ENCODE measurements at regions not wholly inside any gene's neighbourhood (a gene's known extent, or its start where the extent isn't known, plus 50 kb on each side); places are given as distances from the start of the nearest gene placed in this dataset.

DNA sequence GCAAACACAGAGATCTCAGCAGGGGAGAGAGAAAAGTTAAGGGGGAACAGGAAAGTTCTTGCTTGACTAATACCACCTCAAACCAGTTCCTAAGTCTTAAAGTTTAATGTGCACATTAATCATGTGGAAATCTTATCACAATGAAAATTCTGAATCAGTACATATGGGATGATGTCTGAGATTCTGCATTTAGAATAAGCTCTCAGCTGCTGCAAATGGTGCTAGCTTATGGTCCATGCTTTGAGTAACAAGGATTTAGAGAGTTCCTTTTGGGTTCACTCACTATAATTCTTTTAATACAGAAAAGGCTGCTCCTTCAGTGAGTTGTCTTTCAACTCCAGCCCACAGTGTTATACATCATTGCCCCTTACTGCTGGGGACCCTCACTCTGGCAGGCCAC, 99.5 kb upstream of the THRB start:
- no peak overlapping the region for H3K4me3 ChIP-seq
- H3K4me1 ChIP-seq (replicated peaks; ENCODE audit: insufficient read depth), result peaks cover 50% of the 10 kb centered on the region
- H3K36me3 ChIP-seq (ENCODE audit: low read depth), result no peaks in the 10 kb centered on the region
- H3K9me3 ChIP-seq (ENCODE audit: insufficient read depth, low read depth), result no peaks in the 10 kb centered on the region; the same call in 1 of the 2 replicates
- no peak overlapping the region for H3K27ac ChIP-seq
- intact Hi-C loops (cut with micrococcal nuclease; ENCODE audit: unreplicated experiment), result no loop called here
- no peaks in the 10 kb centered on the region for H4K20me1 ChIP-seq (ENCODE audit: insufficient read depth)
- H3K9me2 ChIP-seq (ENCODE audit: insufficient read depth), result no peaks in the 10 kb centered on the region
- peaks cover 13% of the 10 kb centered on the region for H3F3A ChIP-seq (ENCODE audit: insufficient read depth, low read depth)
- POLR2A ChIA-PET (ENCODE audit: unreplicated experiment), result no interaction called here
- no peaks in the 10 kb centered on the region for H3K79me2 ChIP-seq (ENCODE audit: low read depth)
- H3K27me3 ChIP-seq (ENCODE audit: insufficient read depth, low read depth), result no peaks in the 10 kb centered on the region
- H3K4me2 ChIP-seq, result no peak overlapping the region
- TF ChIP-seq EZH2 (IDR thresholded peaks at IDR 0.05; ENCODE audit: low read depth), result no peak
- TF ChIP-seq CTCF (conservative IDR thresholded peaks at IDR 0.05), result no peak
- no peak overlapping the region for H2AFZ ChIP-seq
- CTCF ChIA-PET, result no interaction called here
- no TSS peak for BruUV-seq (replicated peaks)
- DNase-seq, result no peak

DNA sequence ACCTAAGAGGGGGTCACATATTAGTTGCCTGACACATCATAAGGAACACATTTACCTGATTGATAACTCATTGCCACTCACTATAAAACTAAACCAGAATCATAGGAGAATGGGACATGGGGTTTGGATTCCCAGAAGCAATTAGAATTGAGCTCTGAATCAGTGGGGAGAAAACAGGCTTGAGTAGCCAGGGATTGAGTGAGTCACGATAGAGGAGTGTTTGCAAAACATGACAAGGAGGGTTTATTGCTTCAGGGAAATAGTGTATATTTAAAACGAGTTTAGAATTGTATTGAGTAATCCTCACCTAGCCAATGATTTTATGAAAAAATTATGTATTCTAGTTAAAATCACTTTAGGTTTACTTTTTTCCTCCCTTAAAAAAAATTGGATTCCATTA, 101.1 kb upstream of the THRB start:
- H3F3A ChIP-seq (ENCODE audit: insufficient read depth, low read depth), result peaks cover 13% of the 10 kb centered on the region
- peaks cover 45% of the 10 kb centered on the region for H3K4me1 ChIP-seq (replicated peaks; ENCODE audit: insufficient read depth)
- peak overlapping the region; percentile 5; the same call in 1 of the 2 replicates for H3K27ac ChIP-seq
- DNase-seq, result peak in 1 of 2 experiments; percentile 54
- no peaks in the 10 kb centered on the region for H3K9me2 ChIP-seq (ENCODE audit: insufficient read depth)
- no peaks in the 10 kb centered on the region; the same call in 1 of the 2 replicates for H3K9me3 ChIP-seq (ENCODE audit: insufficient read depth, low read depth)
- intact Hi-C loops (cut with micrococcal nuclease; ENCODE audit: unreplicated experiment), result loop anchor here (5.0 kb wide), 1 partner anchor 98 kb away; no protein-coding TSS in a partner anchor
- no peaks in the 10 kb centered on the region for H4K20me1 ChIP-seq (ENCODE audit: insufficient read depth)
- no peaks in the 10 kb centered on the region for H3K79me2 ChIP-seq (ENCODE audit: low read depth)
- H3K27me3 ChIP-seq (ENCODE audit: insufficient read depth, low read depth), result no peaks in the 10 kb centered on the region
- H3K36me3 ChIP-seq (ENCODE audit: low read depth), result no peaks in the 10 kb centered on the region
- H2AFZ ChIP-seq, result no peak overlapping the region
- BruUV-seq (replicated peaks), result no TSS peak
- H3K4me3 ChIP-seq, result no peak overlapping the region
- H3K4me2 ChIP-seq, result no peak overlapping the region
- TF ChIP-seq CTCF (conservative IDR thresholded peaks at IDR 0.05) (no peak), EZH2 (IDR thresholded peaks at IDR 0.05; ENCODE audit: low read depth) (no peak)
- POLR2A ChIA-PET (ENCODE audit: unreplicated experiment), result interaction anchor here (0.6 kb wide), 1 partner anchor 216 kb away, joined by 3 read pairs; no protein-coding TSS in a partner anchor
- CTCF ChIA-PET, result no interaction called here

DNA sequence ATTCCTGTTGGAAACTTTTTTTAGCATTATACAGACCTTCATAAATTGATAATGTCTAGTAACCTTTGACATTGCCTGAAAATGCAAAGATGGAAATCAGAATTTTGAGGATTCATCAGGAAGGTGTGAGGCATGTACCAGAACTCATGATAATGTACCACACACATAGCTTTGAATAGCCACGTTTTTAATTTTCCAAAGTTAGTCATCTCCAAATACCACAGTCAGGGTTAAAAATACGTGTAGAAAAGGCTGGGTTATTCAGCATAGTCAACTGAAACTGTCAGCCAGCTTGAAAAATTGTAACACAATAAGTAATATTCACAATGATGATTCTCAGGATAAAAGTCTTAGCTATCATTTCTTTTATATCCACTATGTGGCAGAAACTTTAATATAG, 102.0 kb upstream of the THRB start:
- H3K4me3 ChIP-seq, result no peak overlapping the region
- H3K27me3 ChIP-seq (ENCODE audit: insufficient read depth, low read depth), result no peaks in the 10 kb centered on the region
- DNase-seq, result no peak
- H3F3A ChIP-seq (ENCODE audit: insufficient read depth, low read depth), result peaks cover 12% of the 10 kb centered on the region; the same call in 1 of the 2 replicates
- H3K4me1 ChIP-seq (replicated peaks; ENCODE audit: insufficient read depth), result peaks cover 36% of the 10 kb centered on the region
- H3K4me2 ChIP-seq, result no peak overlapping the region
- H2AFZ ChIP-seq, result no peak overlapping the region
- H3K36me3 ChIP-seq (ENCODE audit: low read depth), result no peaks in the 10 kb centered on the region
- TF ChIP-seq CTCF (conservative IDR thresholded peaks at IDR 0.05), result no peak
- no peak for TF ChIP-seq EZH2 (IDR thresholded peaks at IDR 0.05; ENCODE audit: low read depth)
- intact Hi-C loops (cut with micrococcal nuclease; ENCODE audit: unreplicated experiment), result loop anchor here (5.0 kb wide), 1 partner anchor 99 kb away; no protein-coding TSS in a partner anchor
- no peaks in the 10 kb centered on the region for H4K20me1 ChIP-seq (ENCODE audit: insufficient read depth)
- no TSS peak for BruUV-seq (replicated peaks)
- H3K27ac ChIP-seq, result no peak overlapping the region
- H3K79me2 ChIP-seq (ENCODE audit: low read depth), result no peaks in the 10 kb centered on the region
- no peaks in the 10 kb centered on the region; the same call in 1 of the 2 replicates for H3K9me3 ChIP-seq (ENCODE audit: insufficient read depth, low read depth)
- ChIA-PET CTCF (no interaction called here), POLR2A (ENCODE audit: unreplicated experiment) (interaction anchor here (0.5 kb wide), 1 partner anchor 101 kb away, joined by 4 read pairs; no protein-coding TSS in a partner anchor)
- H3K9me2 ChIP-seq (ENCODE audit: insufficient read depth), result no peaks in the 10 kb centered on the region

All from PC-9 (cell line).